NOMO-1 treated with dmso at 0.1 percent for 144 hours (cell line): ENCODE measurements at regions not wholly inside any gene's neighbourhood (a gene's known extent, or its start where the extent isn't known, plus 50 kb on each side); places are given as distances from the start of the nearest gene placed in this dataset.

Experiments used
- DNase-seq: peaks from one replicate; lab custom pipeline; 2025; ENCODE audit not compliant: unreplicated experiment; lab: John Stamatoyannopoulos, UW

DNA sequence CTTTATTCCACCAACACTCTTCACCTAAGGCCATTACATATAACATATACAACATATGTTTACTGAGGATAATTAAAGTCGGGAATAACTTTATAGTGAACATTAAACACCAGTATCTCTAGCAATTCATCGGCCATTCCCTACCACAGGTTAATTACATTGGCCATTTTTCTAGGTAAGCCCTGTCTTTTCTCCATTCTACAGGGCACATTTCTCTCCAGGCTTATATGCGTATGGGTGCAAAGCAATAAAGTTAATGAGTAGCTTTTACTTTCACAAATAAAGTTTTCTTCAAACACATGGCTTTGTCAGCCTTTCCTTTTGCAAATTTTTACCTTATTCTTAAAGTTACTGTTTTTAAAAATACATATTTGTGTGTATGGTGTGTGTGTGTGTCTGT lies 111.9 kb upstream of the IQCM start:
- no peak for DNase-seq

DNA sequence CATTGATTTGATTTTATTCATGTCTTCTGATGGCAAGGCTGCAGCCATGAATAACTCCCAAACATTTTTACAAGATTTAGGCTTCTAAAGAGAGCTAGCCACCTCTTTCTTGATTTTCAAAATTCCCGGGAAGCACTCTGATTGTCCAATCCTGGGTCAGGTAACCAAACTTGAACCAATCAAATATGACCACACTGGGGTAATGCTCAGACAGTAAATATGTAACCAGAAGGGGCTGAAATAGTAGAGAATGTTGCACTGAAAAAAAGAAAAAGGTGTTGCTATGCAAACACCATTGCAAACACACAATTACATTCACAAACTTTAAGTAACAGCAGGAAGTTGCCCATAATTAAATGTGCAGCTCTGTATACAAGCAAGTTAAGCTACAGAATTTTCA lies 112.9 kb upstream of the IQCM start:
- no peak for DNase-seq

GRCh38 chr4:149931431-149931830 lies 115.8 kb upstream of the IQCM start:
- no peak for DNase-seq

DNA sequence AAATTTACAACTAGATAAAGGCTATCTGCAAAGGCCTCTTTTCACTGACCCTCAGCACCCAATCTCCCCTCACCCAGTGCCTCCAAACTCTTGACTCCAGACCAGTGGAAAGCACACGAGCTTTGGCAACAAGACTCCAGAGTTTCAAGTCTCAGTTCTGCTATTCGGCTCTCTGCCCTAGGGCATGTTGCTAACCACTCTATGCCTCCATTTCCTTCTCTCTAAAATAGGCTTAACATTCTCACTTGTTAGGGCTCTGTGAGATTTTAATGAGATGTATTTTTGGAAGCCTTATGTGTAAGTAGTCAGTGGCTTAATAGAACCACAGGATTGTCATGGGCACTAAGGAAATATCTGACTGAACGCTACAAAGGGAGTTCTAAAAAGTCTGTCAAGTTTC lies 116.5 kb upstream of the IQCM start:
- no peak for DNase-seq

DNA sequence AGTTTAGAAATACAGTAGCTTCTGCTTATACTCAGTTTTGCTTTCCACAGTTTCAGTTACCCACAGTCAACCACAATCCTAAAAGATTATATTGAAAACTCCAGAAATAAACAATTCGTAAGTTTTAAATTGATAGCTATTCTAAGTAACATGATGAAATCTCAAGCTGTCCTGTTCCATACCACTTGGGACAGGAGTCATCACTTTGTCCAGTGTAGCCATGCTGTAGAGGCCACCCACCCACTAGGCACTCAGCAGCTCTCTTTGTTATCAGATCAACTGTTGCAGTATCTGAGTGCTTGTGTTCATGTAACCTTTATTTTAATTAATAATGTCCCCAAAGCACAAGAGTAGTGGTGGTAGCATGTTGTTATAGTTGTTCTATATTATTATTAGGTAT lies 117.5 kb upstream of the IQCM start:
- DNase-seq: no peak

DNA sequence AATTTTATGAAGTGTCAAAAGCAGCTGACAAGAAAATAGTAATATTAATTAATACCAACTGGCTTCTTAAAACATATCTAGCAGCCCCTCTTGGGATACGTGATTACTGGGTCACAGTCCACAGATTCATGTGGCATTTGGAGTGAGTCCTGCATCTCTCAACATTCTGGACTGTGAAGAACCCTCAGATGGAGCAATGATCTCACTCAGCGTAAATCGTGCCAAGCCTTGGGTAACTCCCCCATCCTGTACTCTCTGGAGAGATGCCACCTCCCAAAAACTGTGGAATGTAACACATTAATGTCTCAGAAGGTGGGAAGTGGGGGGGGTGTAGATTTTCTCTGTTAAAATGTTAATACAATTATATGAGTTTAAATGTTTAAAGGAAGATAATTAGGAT lies 118.2 kb upstream of the IQCM start:
- no peak for DNase-seq

DNA sequence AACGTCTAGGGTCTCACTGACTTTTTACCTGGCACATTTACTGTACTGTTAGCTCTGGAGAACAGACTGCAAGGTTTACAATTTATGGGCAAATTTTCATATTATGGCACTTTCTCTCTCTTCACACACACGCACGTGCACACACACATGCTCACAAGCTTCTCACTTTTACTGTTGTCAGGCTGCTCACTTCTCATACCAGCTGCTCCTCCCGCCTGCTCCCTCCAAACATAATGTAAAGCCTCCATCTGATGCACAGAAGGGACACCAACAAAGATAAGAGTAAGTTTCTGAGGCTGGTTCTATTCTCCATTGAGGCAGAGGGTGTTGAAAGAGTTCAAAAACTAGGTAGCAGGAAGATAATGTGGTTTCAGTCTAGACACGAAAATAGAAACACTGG lies 128.9 kb upstream of the DCLK2 start:
- no peak for DNase-seq

DNA sequence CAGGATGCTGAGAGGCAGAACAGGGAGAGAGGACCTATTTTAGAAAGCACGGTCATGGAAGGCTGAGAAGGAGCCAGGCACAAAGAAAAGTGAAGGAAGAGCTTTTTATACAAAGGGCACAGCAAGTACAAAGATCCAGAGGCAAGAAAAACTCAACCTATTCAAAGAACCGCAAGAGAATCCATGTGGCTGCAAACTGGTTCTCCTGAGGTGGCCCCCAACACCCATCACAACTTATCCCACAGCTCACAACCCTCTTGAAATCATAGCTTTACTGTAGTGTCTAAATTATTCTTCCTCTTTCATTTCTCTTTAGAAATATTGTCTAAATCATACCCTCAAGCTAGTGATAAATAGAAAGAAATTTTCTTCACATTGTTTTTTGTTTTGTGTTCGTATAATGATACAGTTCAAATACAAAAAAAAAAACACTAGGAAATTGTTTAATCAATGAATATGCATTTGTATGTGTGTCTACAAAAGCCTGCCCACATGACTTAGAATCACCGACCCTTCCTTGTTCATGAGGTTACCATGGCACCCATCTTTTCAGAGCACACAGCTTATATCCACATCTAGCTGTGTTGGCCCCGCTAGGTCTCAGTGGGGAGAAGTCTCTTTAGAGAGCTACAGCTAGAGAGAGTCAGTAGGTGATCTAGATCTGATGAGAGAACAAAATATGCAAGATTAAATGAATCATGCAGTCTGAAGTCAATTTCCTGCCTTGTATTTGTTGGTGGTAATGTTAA lies 126.9 kb upstream of the DCLK2 start:
- no peak for DNase-seq

GRCh38 chr4:149952101-149952500 lies 126.1 kb upstream of the DCLK2 start:
- no peak for DNase-seq

DNA sequence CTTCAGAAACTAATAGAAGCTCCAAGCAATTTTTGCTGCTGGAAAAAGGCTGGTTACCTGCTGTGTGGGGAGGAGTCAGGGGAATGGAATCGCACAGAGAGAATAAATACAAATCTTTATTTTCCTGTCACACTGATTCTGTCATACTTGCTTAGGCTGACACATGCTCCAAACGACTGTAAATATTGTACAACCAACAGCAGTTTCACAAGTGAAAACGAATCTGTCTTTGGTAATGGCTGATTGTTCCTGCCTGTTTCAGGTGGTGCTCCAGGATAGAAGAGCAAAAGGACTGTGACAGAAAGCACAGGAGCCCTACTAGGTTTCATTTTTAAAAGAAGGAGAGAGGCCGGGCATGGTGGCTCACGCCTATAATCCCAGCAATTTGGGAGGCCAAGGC lies 125.5 kb upstream of the DCLK2 start:
- DNase-seq: no peak

DNA sequence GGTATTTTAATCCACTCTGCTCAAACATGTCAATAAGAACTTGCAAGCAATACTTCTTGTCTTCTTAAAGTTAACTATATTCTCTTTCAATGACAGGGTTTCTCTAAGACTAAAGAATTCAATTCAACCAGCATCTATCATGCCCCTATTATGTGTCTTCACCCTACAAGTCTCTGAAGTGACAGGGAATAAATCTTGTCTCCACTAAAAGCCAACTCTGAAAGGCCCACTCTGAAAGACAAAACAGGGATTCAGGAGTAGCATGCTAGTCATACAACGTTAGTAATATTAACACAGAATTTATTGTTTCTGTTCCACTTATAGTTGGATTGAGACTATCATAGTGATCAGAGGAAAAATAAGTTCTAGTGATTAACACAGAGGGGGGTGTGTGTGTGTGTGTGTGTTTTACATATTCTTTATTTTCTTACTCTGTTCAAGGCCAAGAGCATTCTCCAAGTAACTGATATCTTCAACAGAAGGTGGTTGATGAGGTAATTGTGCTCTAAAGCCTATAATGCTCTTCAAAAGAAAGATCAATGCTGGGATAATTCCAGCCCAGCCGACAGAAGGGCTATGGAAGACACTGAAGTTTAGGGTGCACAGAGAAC lies 122.4 kb upstream of the DCLK2 start:
- DNase-seq: no peak

GRCh38 chr4:149956678-149957077 lies 121.6 kb upstream of the DCLK2 start:
- no peak for DNase-seq

DNA sequence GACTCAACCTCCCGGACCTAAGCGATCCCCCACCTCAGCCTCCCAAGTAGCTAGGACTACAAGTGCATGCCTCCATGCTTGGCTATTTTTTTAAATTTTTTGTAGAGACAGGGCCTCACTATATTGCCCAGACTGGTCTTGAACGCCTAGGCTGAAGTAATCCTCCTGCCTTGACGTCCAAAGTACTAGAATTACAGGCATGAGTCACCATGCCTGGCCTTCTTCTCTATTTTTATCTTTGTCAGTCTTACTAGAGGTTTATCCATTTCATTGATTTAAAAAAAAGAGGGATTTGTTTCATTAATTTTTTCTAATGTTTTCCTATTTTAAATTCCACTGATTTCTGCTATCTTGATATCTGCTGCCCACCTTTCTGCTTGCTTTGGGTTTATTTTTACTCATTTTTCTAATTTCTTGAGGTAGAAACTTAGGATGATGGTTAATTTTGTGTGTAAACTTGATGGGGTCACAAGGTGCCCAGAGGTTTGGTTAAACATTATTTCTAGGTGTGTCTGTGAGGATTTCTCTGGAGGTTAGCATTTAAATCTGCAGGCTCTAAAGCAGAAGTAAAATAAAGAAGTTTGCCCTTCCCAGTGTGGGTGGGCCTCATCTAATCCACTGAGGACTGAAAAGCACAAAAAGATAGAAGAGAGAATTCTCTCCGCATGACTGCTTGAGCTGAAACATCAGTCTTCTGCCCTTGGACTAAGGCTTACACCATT lies 116.2 kb upstream of the DCLK2 start:
- DNase-seq: no peak

GRCh38 chr4:149964001-149964796 lies 114.0 kb upstream of the DCLK2 start:
- DNase-seq: no peak

GRCh38 chr4:149965206-149965605 lies 113.0 kb upstream of the DCLK2 start:
- DNase-seq: no peak

DNA sequence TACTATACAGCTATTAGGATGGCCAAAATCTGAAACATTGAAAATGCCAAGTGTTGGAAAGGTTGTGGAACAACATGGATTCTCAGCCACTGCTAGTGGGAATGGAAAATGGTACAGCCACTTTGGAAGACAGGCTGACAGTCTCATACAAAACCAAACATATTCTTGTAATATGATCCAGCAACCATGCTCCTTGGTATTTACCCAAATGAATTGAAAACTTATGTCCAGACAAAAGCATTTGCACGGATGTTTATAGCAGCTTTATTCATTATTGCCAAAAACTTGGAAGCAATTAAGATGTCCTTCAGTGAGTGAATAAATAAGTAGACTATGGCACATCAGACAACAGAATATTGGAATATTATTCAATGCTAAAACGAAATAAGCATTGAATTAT lies 105.8 kb upstream of the DCLK2 start:
- DNase-seq: no peak

DNA sequence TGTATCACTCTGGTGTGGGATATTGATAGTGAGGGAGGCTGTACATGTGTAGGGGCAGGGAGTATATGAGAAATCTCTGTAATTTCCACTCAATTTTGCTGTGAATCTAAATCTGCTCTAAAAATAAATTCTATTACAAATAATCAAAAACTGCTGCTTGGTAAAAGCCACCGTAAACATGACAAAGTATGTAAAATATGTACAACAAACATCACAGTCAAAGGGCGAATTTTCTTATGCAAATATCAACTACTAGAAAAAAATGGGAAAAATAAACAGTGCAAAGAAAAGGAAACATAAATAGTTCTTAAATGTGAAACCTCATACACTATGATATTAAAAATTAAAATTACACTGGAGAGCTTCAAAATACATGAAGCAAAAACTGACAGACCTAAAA lies 105.1 kb upstream of the DCLK2 start:
- no peak for DNase-seq

DNA sequence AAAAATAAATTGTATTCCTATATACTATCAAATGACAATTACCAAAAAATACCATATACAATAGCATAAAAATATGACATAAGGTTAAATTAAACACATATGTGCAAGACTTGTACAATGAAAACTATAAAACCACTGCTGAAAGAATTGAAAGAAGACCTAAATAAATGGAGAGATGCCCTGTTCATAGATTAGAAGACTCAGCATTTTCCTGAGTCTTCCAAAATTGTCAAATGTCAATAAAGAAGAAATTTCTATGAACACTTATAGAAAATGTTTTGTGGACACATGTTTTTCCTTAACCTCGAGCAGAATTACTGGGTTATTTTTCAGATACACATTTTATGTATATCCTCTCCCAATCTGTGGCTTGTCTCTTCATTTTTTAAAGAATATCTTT lies 103.1 kb upstream of the DCLK2 start:
- DNase-seq: no peak

- no peak for DNase-seq
These were observed 98.0 kb upstream of the DCLK2 start for GRCh38 chr4:149980121-149980682.

GRCh38 chr4:149980941-149981340 lies 97.3 kb upstream of the DCLK2 start:
- no peak for DNase-seq

GRCh38 chr4:149983401-149983800 lies 94.8 kb upstream of the DCLK2 start:
- DNase-seq: no peak
